HG03378 (cell line): ENCODE measurements at regions not wholly inside any gene's neighbourhood (a gene's known extent, or its start where the extent isn't known, plus 50 kb on each side); places are given as distances from the start of the nearest gene placed in this dataset.
A peak's percentile ranks its signal among the peaks of the same experiment; 100 is the strongest.

Source experiments
- ATAC-seq: cut with Tn5 transposase; IDR thresholded peaks from one replicate; pipeline ENCODE4 v1.9.1; 2021; ENCODE audit warnings: mild to moderate bottlenecking, moderate library complexity; ENCODE audit not compliant: unreplicated experiment

DNA sequence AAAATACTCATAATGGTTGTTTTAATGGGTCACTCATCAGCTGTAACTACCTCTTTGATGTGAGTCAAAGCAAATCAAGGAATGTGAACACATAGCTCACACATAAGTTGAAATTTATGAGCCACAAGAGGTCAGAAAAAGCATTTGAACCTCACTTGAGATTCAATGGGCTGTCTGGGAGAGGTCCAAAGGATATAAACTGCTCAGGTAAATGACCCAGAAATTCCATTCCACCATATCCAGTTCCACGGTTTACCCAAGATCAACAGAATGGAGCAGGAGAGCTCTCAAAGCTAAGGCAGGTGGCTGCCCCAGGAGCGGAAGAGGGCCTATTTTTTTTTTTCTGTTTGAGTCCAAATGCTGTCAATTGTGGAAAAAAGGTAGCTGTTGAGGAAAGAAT is 464.1 kb downstream of the TNS1 start:
- no peak for ATAC-seq

DNA sequence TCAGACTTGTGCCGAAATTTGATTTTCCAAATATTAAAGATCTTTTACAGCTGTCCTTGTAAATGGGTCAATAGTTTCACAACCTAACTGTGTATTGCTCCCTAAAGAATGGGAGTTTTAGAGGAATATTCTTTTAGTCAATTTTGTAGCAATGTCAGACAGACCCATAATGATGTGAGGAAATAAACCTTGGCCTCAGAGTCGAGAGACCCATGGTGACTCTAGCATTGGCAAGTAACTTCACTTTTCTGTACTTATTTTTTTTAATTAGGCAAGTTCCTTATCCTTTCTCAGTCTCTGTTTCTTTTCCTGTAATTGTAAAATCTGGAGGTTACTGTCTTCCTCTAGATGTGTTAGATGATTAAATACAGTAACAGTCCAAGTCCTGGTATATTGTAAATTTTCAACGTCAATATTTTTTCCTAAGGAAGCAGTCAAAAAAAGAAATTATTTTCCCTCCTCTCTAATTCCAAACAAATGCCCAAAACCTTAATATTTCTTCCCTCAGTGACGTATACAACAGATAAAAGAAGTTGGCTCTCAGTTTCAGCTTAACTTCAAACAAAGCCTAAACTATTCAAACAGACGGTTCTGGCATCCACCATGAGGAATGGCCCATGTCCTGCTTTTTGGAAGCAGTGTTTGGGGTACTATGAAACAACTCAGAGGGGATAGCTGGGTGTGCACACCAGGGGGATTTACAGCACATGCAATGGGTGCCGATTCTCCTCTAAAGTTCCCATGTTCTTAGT is 466.7 kb downstream of the TNS1 start:
- no peak for ATAC-seq

DNA sequence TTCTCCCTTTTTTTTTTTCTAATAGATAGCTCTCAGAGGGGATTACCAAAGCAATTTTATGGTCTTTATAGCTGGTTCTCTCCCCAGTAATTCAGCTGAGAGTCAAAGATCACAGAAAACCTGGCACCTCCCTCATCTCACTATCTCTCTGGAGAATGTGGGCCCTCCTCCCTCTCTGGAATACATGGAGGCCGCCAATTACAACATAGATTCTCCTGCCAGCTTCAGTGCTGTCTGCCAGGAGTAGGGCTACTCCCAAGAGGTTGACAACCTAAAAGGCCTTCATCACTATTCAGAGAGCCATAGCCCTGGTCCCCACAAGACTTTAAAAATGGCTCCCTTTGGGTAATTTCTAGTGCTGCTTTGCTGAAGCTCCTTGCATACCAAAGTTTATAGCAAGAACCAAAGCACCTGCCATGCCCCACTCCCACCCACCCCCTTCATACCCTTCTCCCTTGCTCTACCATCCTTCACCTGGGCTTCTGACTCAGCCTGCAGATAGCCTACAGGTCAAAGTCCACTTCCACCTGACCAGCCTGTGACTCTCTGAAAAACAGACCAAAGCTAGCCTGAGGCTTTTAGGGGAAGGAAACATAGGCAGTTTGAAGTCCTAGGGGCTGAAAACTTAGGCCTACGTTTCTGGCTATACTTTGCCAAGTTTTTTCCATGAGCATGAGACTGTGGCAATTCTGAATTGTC is 472.3 kb downstream of the TNS1 start:
- no peak for ATAC-seq

DNA sequence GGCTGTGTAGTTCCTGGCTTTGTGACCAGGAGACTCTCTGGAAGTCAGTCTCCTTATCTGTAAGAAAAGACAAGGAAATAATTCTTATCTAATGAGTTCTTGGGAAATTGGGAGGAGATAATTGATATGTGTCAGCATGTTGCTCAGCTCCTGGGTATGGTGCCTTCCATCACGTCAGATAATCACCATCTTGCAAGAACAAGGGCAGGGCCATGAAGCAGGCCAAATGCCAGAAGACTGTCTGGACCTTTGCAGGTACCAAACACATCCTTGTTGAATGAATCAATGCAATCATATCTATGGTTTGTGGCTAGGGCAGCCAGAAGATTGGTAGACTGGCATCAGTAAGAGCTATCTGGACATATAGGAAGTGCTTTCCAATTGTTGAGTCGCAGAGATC is 473.5 kb downstream of the TNS1 start:
- no peak for ATAC-seq

DNA sequence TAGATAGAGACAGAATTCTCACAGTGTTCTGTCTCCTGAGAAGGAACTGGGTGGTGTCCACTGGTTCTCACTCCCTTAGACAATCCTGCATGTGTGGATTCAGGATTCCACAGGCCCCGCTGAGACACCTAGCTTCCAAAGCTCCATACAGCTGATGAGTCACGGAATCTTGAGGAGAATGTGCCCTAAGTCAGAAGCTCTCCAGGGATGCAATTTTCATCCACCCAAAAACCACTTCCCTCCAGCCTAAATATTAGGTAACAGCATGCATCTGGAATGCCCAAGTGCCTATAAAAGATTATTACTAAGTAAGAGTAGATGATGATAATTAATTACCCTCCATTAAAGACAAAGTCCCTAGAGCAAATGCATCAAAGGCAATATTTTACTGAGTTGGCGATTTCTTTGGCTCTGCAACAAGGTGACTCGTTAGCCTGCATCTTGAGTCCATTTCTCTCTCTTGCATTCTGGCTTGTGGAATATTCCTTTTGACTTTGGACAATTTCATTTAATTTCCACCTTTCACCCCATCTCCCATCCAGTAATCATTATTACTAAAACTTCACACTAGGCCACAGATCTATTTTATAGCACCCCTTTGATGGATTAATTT is 475.1 kb downstream of the TNS1 start:
- ATAC-seq = no peak

GRCh38 chr2:217525076-217525475 is 477.7 kb downstream of the TNS1 start:
- no peak for ATAC-seq

DNA sequence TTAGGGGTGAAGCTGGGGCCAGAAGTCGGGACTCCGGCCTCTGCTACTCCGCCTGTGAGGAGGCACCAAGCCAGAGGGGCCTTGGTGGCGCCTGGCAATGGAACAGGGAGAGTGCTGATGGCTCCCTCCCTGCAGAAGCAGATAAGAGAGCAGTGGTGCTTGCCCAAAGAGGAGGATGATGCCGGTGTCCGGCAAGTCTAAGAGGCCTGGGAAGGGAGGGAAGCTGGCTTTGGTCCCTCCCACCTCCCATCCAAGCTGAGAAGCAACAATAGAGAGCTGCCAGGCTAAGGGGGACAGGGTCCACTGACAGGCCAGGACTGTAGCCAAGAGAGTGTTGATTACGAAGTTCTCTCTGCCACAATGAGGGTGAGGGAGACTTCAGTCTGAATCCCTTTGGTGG is 479.5 kb downstream of the TNS1 start:
- no peak for ATAC-seq

DNA sequence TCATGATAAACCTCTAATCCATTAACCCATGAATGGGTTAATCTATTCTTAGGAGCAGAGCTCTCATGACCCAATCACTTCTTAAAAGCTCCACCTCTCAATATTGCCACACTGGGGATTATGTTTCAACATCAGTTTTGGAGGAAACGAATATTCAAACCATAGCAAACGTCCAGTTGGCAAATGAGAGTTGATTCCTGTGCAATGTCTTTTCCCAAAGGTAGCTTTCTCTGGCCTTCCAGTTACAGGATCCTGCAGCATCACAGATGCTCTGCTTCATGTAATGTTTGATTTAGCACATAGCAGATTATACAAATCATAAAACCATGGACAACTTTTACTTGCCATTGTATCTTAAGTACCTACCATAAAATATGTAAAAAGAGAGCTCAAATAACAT is 481.0 kb downstream of the TNS1 start:
- no peak for ATAC-seq

- ATAC-seq = no peak
Measured at GRCh38 chr2:217520356-217521010, 482.3 kb downstream of the TNS1 start.

DNA sequence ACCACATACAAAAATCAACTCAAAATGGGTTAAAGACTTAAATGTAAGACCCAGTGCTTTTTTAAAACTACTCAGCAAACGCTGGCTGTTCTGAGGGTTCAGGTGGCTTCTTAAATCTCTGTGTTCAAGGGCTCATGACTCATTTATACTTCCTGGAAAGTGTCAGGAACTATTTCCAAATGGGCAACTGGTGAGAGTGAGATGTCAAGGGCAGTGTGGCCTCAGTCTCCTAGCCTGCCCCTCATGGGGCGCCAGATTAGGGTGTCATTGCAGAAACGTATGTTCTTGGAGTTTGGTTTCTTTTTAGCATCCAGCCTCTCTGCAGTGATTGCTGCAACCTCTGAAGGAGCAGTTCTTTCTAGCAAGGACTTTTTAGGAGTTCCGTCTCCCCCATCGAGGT is 485.4 kb downstream of the TNS1 start:
- ATAC-seq = no peak

DNA sequence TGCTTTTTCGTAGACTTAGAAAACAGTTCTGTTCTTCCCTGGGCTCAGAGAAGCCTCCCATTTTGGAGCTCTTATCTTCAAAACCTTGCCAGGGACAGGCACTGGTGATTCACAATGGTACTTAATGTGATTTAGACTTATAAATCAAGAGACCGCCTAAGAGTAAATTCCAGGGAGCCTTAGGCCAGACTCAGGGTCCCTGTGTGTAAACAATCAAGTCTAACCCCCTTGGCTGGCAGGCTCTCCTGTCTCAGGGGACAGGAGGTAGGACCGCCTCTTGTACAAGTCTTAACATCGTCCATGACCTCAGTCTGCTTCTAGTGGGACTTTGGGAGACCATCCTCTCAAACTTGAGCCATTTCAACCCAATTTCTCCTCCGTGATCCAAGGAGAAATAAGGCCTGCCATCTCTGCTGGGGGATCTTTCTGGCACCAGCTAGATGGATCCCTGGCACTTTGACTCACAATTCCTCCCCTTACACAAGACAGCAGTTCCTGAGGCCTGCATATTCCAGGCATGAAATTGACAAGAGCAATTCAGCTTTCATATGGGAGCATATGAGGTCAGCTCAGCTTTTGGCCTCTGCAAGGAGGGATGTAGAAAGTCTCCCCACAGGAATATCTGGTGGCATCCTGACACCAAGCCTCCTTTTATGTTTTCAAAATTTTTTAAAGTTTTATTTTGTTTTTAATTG is 487.0 kb downstream of the TNS1 start:
- ATAC-seq = no peak

GRCh38 chr2:217513258-217513657 is 489.5 kb downstream of the TNS1 start:
- no peak for ATAC-seq

DNA sequence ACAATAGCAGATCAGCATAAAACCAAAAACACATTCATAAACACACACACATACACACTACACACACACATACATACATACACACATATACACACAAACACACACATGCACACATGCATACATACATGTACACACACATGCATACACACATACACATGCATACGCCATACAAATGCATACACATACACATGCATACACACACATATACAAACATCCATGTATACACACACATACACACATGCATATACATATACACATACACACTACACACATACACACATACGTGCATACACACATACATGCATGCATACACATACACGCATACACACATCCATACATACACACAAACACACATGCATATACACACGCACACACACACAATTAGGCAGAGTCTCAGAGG is 490.1 kb downstream of the TNS1 start:
- ATAC-seq = no peak

DNA sequence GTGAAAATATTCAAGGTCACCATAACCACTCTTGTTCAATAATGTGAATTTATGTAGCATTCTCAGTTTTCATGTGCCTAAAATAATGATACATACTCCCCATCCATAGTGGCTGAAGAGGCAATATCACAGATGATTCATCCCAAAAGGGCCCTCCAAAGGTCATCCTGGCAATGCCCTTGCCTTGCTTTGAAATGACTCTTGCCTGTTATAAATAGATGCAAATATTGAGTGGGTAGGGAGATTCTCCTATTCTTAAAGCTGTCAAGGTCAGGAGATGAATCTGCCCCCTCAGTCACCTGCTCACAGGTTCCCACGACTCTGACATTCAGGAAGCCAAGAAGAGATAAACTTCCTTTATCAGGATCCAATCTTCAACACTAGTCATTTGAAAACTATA is 490.5 kb downstream of the TNS1 start:
- no peak for ATAC-seq

- no peak for ATAC-seq
Measured at GRCh38 chr2:217511850-217512249, 490.9 kb downstream of the TNS1 start.

DNA sequence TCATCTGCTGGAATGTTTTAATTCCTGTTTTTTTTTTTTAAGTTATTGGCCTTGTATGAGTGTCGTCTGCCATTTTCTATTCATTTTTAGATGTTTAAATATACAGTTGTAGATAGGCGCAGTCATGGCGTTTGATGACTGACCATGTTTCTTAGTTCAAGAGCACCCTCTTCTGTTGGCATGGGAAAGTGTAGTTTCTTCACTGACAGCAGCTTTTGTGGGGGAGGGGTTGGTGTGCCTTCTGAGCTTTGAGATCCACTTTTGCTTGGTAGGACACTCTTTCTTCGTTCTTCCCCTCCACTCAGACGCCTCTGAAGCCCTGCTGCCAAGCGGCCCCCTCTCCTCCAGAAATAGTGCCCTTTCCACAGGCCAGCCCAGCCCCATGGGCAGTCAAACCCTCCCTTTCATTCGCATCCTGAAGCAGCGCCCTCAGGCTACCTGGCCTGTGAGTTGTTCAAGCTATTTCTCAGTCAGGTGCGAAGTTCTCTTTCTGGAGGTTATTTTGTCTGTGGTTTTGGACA is 492.0 kb downstream of the TNS1 start:
- peak; percentile 58 for ATAC-seq

DNA sequence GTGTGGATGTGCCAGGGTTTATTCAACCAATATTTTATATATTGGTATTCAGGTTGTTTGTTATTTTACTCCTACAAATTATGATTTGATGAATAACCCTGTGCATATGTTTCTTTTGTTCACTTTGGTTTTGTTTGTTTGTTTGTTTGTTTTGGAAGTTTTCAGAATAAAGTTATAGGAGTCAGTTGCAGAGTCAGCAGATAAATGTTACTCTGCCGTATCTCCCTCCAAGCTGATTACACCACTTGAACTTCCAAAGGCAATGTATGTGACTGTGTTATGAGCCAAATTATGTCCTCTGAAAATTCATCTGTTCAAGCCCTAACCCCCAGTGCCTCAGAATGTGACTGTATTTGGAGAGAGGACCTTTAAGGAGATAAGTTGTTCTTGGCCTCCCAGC is 497.5 kb downstream of the TNS1 start:
- no peak for ATAC-seq

DNA sequence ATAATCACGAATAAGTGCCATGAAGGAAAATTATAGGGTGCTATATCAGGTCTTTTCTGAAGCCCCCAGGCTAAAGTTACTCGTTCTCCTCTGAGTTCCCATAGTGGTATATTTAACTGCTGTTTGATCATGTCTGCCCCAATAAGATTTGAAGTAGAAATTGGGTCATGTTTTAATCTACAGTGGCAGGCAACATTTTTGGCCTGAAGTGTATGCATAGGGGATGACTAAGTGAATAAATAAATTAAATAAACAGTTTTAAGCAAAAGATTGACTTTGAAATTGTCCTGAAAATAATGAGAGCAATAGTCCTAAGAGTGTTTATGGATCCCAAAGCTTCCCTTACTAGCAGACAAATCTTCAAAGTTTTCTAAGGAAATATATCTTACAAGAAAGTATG is 500.9 kb downstream of the TNS1 start:
- ATAC-seq = no peak

- no peak for ATAC-seq
Measured at GRCh38 chr2:217497843-217498377, 504.9 kb downstream of the TNS1 start.

GRCh38 chr2:217494557-217494956 is 508.2 kb downstream of the TNS1 start:
- ATAC-seq = no peak

DNA sequence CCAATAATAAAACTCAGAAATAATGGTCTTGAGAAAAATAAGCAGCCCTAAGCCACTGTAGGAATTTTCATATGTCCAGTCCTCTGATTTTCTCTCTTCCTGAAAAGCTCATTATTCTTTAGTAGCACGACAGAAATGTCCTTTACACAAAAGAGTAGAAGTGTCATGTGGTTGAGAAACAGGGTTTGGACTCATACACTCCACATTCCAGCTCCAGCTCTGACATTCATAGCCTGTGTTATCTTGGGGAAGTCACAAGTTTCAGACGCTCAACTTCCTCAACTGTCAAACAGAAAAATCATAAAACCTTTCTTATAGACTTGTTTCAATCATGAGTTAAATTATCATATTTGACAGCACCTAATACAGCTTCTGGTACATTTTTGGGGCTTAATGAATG is 511.5 kb downstream of the TNS1 start:
- no peak for ATAC-seq
